ENCODE measurements at regions not wholly inside any gene's neighbourhood (a gene's known extent, or its start where the extent isn't known, plus 50 kb on each side); places are given as distances from the start of the nearest gene placed in this dataset.

DNA sequence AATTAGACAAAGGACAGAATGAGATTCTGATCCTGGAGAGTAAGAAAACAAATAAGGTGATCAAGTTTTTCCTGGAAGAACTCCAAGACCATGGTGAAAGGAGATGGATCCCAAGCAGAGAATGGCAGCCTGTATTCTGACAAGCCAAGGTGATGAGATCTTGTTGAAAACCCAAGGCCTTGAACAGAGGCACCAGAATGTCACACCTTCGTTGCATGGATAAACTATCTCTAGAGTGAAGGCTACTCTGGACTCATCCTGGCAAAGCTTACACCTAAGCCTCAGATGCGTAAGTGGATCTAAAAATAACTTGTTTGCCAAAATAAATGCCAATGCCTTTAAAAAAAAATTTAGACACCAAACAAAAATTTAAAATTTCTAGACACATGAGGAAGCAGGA lies 605.9 kb downstream of the ETNK1 start:
- H3K4me2 ChIP-seq (ENCODE audit: low read length), result no peak overlapping the region

DNA sequence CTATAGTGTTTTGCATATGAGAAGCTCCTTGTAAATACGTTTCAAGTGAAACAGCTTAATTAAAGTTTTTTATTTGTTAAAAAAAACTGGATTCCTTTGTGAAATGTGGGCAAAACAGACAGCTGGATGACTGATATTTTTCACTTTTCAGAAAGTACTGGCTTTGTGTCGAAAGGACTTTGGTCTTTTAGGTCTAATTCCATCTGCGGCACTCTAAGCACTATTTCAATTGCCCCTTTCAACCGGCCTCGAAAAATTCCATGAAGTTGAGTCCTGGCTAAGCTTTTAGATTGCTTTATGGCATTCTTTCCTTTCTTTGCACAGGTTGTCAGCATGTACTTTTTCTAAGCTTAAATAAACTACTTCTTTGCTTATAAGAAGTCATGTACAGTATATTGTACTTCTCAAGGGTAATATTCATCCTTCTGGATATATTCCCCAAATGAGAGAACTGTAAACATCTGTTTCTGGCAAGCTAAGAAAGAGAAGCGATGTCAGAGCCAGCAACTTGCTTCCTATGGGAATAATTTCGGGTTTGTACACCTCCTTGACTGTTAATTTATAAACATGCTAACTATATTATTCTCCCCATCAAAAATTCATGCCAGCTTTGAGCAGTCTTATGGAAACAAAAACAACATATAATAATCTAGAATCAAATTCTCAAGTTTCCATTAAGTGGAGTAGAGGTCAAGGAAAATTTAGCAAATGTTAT lies 611.3 kb downstream of the ETNK1 start:
- H2AFZ ChIP-seq (ENCODE audit: low read depth, low read length), result no peak overlapping the region

More for the DNA sequence above, 605.9 kb downstream of the ETNK1 start:
- H2AFZ ChIP-seq (ENCODE audit: low read depth, low read length), result no peak overlapping the region
- H3F3A ChIP-seq (ENCODE audit: insufficient read depth, low read length, poor library complexity, severe bottlenecking), result no peaks in the 10 kb centered on the region
- no peak overlapping the region for H3K27ac ChIP-seq (ENCODE audit: low read length)
- H3K9me2 ChIP-seq (ENCODE audit: insufficient read depth, low read length), result no peaks in the 10 kb centered on the region
- H4K20me1 ChIP-seq (ENCODE audit: insufficient read depth), result no peaks in the 10 kb centered on the region
- no peaks in the 10 kb centered on the region for H3K36me3 ChIP-seq (ENCODE audit: insufficient read depth, low read length)
- H3K9ac ChIP-seq (ENCODE audit: low read length), result no peak overlapping the region
- no peak for TF ChIP-seq EP300 (conservative IDR thresholded peaks at IDR 0.05; ENCODE audit: poor library complexity, severe bottlenecking)
- no peak for TF ChIP-seq EZH2 (IDR thresholded peaks at IDR 0.05; ENCODE audit: borderline replicate concordance, insufficient read depth, low read length, poor library complexity, severe bottlenecking)
- TF ChIP-seq CTCF (IDR thresholded peaks at IDR 0.05; ENCODE audit: poor library complexity, severe bottlenecking), result no peak
- TF ChIP-seq MXI1 (conservative IDR thresholded peaks at IDR 0.05; ENCODE audit: poor library complexity, severe bottlenecking), result no peak
- no peak for TF ChIP-seq TAF1 (IDR thresholded peaks at IDR 0.05; ENCODE audit: low read depth)
- no peaks in the 10 kb centered on the region for H3K27me3 ChIP-seq (ENCODE audit: insufficient read depth, low read depth, low read length)
- H3K79me2 ChIP-seq (replicated peaks; ENCODE audit: insufficient read depth, low read length), result no peaks in the 10 kb centered on the region
- no peak overlapping the region for H3K4me3 ChIP-seq (ENCODE audit: low read length)
- H3K9me3 ChIP-seq (ENCODE audit: low read length), result no peaks in the 10 kb centered on the region

More for the DNA sequence above, 611.3 kb downstream of the ETNK1 start:
- Histone ChIP-seq H3K4me3 (ENCODE audit: low read length) (no peak overlapping the region), H3K9ac (ENCODE audit: low read length) (no peak overlapping the region), H3K27me3 (ENCODE audit: insufficient read depth, low read depth, low read length) (no peaks in the 10 kb centered on the region), H3K9me2 (ENCODE audit: insufficient read depth, low read length) (no peaks in the 10 kb centered on the region), H3K9me3 (ENCODE audit: low read length) (no peaks in the 10 kb centered on the region), H3K79me2 (replicated peaks; ENCODE audit: insufficient read depth, low read length) (no peaks in the 10 kb centered on the region), H3F3A (ENCODE audit: insufficient read depth, low read length, poor library complexity, severe bottlenecking) (no peaks in the 10 kb centered on the region), H3K36me3 (ENCODE audit: insufficient read depth, low read length) (no peaks in the 10 kb centered on the region), H3K4me2 (ENCODE audit: low read length) (no peak overlapping the region), H3K27ac (ENCODE audit: low read length) (no peak overlapping the region), H4K20me1 (ENCODE audit: insufficient read depth) (no peaks in the 10 kb centered on the region)
- TF ChIP-seq MXI1 (conservative IDR thresholded peaks at IDR 0.05; ENCODE audit: poor library complexity, severe bottlenecking) (no peak), EZH2 (IDR thresholded peaks at IDR 0.05; ENCODE audit: borderline replicate concordance, insufficient read depth, low read length, poor library complexity, severe bottlenecking) (no peak), REST (IDR thresholded peaks at IDR 0.05; ENCODE audit: borderline replicate concordance) (no peak), EP300 (conservative IDR thresholded peaks at IDR 0.05; ENCODE audit: poor library complexity, severe bottlenecking) (no peak), RAD21 (conservative IDR thresholded peaks at IDR 0.05) (no peak), SMC3 (conservative IDR thresholded peaks at IDR 0.05; ENCODE audit: poor library complexity) (no peak), POLR2AphosphoS5 (IDR thresholded peaks at IDR 0.05) (no peak), TAF1 (IDR thresholded peaks at IDR 0.05; ENCODE audit: low read depth) (no peak), CTCF (IDR thresholded peaks at IDR 0.05; ENCODE audit: poor library complexity, severe bottlenecking) (no peak)

All from neural cell (in vitro differentiated cells).